ENCODE measurements at regions not wholly inside any gene's neighbourhood (a gene's known extent, or its start where the extent isn't known, plus 50 kb on each side); places are given as distances from the start of the nearest gene placed in this dataset.

DNA sequence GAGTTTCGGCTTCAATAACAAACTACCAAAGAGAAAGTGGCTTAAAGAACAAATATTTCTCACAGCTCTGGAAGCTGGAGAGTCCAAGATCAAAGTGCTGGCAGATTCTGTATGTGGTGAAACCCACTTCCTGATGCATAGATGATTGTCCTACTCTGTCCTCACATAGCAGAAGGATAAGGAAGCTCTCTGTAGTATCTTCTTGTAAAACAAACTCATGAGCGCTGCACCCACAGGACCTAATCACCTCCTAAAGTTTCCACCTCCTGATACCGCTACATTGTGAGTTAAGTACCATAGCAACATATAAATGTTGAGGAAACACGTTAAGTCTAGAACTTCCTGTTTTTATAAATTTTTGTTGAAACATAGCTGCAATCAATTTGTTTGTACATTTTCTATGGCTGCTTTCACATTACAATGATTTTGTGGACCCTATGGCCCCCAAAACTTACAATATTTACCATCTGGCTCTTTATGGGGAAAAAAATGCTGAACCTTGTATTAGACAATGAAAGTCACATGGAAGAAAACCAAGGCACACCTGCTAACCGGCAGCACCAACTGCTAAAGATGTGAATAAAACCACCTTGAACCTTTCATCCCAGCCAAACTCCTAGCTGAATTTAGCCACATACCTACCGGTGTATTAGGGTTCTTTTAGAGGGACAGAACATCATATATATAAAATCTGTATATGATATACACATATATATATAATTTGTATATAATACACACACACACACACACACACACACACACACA, 1423.4 kb downstream of the NCAM2 start (continued):
- no peak for TF ChIP-seq EGR1 (IDR thresholded peaks at IDR 0.05; ENCODE audit: borderline replicate concordance, low read depth, low read length)
- no peak for TF ChIP-seq ATF3 (IDR thresholded peaks at IDR 0.05; ENCODE audit: insufficient read depth, low read depth, low read length)
- no peak for TF ChIP-seq MAFK (IDR thresholded peaks at IDR 0.05; ENCODE audit: low read depth, low read length)
- TF ChIP-seq TCF12 (IDR thresholded peaks at IDR 0.05; ENCODE audit: low read depth, low read length) = no peak
- no peak for TF ChIP-seq RFX5 (IDR thresholded peaks at IDR 0.05; ENCODE audit: borderline replicate concordance, low read depth, low read length)
- TF ChIP-seq RBBP5 (IDR thresholded peaks at IDR 0.05; ENCODE audit: borderline replicate concordance, low read depth, low read length) = no peak
- no peak for TF ChIP-seq GABPA (IDR thresholded peaks at IDR 0.05; ENCODE audit: borderline replicate concordance, insufficient read depth, low read length)

Data from H1 (cell line).